NB4 (cell line): ENCODE measurements at regions not wholly inside any gene's neighbourhood (a gene's known extent, or its start where the extent isn't known, plus 50 kb on each side); places are given as distances from the start of the nearest gene placed in this dataset.

ENCODE experiments used
- CTCF ChIP-seq: IDR thresholded peaks from one replicate; pipeline ENCODE4 v1.5.1; 2012; ENCODE audit warnings: low read depth, low read length
- POLR2A ChIP-seq: IDR thresholded peaks from 2 replicates; pipeline ENCODE4 v1.6.1; 2011; ENCODE audit warnings: mild to moderate bottlenecking; ENCODE audit not compliant: insufficient read length; ENCODE audit errors: extremely low read depth

- no peak for TF ChIP-seq CTCF
- TF ChIP-seq POLR2A: no peak
Observed at GRCh38 chr13:58081301-58081820, 449.8 kb downstream of the PCDH17 start.
